SK-N-SH (cell line): ENCODE measurements at regions not wholly inside any gene's neighbourhood (a gene's known extent, or its start where the extent isn't known, plus 50 kb on each side); places are given as distances from the start of the nearest gene placed in this dataset.

Experiments
- CTCF ChIA-PET: fragments of 300-600, 350-600 bp; formaldehyde crosslinking; extraction: SDS; loops from one replicate; lab custom pipeline; 2021; lab: Yijun Ruan, JAX
- POLR2A ChIA-PET: fragments of 350-600 bp; sonication (Branson Sonifier 250); formaldehyde crosslinking; extraction: SDS; loops from one replicate; lab custom pipeline; 2020; ENCODE audit warnings: antibody characterized with exemption, inconsistent platforms; lab: Yijun Ruan, JAX
- DNase-seq: peaks from one replicate; pipeline ENCODE4 v3.0.0; 2012
- H2AFZ ChIP-seq: fragments of 200-600 bp; sonication (generic); 2 replicates; pipeline ENCODE4 v1.8.1; 2016; ENCODE audit warnings: antibody characterized with exemption, mild to moderate bottlenecking, low read depth
- H3F3A ChIP-seq: fragments of 200-600 bp; sonication (generic); replicated peaks from 2 replicates; pipeline ENCODE3; 2016; ENCODE audit warnings: antibody characterized with exemption, mild to moderate bottlenecking; ENCODE audit not compliant: insufficient read depth
- H3K27ac ChIP-seq, 2 experiments: fragments of 200-500 bp in 1 of 2; fragments of 200-600 bp in 1 of 2; sonication (Bioruptor generic) in 1 of 2; sonication (generic), shearing (Covaris generic) in 1 of 2; 2 replicates each; pipeline versions ENCODE4 v1.5.1 to v1.6.1; 2014 to 2016; ENCODE audit warnings: low read depth in 2 of 2, inconsistent platforms in 1 of 2, low read length in 1 of 2, mild to moderate bottlenecking in 1 of 2, mixed read lengths in 1 of 2
- H3K27me3 ChIP-seq: fragments of 200-600 bp; sonication (generic), shearing (Covaris generic); 2 replicates; pipeline ENCODE4 v1.6.1; 2016; ENCODE audit warnings: mixed run types; ENCODE audit not compliant: insufficient read depth
- H3K36me3 ChIP-seq, 2 experiments: fragments of 200-500 bp in 1 of 2; fragments of 200-600 bp in 1 of 2; sonication (Bioruptor generic) in 1 of 2; sonication (generic) in 1 of 2; replicated peaks in 1 of 2; 2 replicates each; pipeline versions ENCODE3 to v1.5.1; 2014 to 2016; ENCODE audit warnings: low read length in 1 of 2, mild to moderate bottlenecking in 1 of 2; ENCODE audit not compliant: insufficient read depth in 2 of 2, control insufficient read depth in 1 of 2
- H3K4me1 ChIP-seq, 2 experiments: fragments of 200-500 bp in 1 of 2; fragments of 200-600 bp in 1 of 2; sonication (Bioruptor generic) in 1 of 2; sonication (generic), shearing (Covaris generic) in 1 of 2; 2 replicates each; pipeline versions ENCODE4 v1.5.1 to v1.6.1; 2014 to 2016; ENCODE audit warnings: low read depth in 1 of 2, low read length in 1 of 2, mixed run types in 1 of 2; ENCODE audit not compliant: insufficient read depth in 2 of 2, control insufficient read depth in 1 of 2
- H3K4me2 ChIP-seq: fragments of 200-600 bp; sonication (generic), shearing (Covaris generic); 2 replicates; pipeline ENCODE4 v1.6.1; 2017; ENCODE audit warnings: mixed run types
- H3K4me3 ChIP-seq, 2 experiments: fragments of 200-500 bp in 1 of 2; fragments of 200-600 bp in 1 of 2; sonication (Bioruptor generic) in 1 of 2; sonication (generic), shearing (Covaris generic) in 1 of 2; 2 replicates each; pipeline versions ENCODE4 v1.5.1 to v1.8.1; 2014 to 2016; ENCODE audit warnings: low read depth in 2 of 2, inconsistent platforms in 1 of 2, low read length in 1 of 2, mild to moderate bottlenecking in 1 of 2, mixed read lengths in 1 of 2, moderate library complexity in 1 of 2
- H3K79me2 ChIP-seq: fragments of 200-600 bp; sonication (generic); 2 replicates; pipeline ENCODE4 v1.8.1; 2017; ENCODE audit warnings: mild to moderate bottlenecking; ENCODE audit not compliant: insufficient read depth
- H3K9ac ChIP-seq: fragments of 200-600 bp; sonication (generic); 2 replicates; pipeline ENCODE4 v1.6.1; 2017; ENCODE audit warnings: mixed run types
- H3K9me2 ChIP-seq: fragments of 200-600 bp; sonication (generic); 2 replicates; pipeline ENCODE4 v1.6.1; 2017; ENCODE audit warnings: mixed run types
- H3K9me3 ChIP-seq: fragments of 200-600 bp; sonication (generic); 2 replicates; pipeline ENCODE4 v1.6.1; 2017; ENCODE audit warnings: mixed run types, mild to moderate bottlenecking, moderate library complexity
- H4K20me1 ChIP-seq: fragments of 200-600 bp; sonication (generic); 2 replicates; pipeline ENCODE4 v1.6.1; 2017; ENCODE audit warnings: mild to moderate bottlenecking, mixed run types; ENCODE audit not compliant: insufficient read depth
- CHD2 ChIP-seq: fragments of 150-350 bp; IDR thresholded peaks from 2 replicates; pipeline ENCODE4 v1.6.1; 2018; ENCODE audit warnings: low read length; ENCODE audit not compliant: partially characterized antibody
- ELF1 ChIP-seq: IDR thresholded peaks from 2 replicates; pipeline ENCODE4 v1.4.0; 2012
- FOSL2 ChIP-seq: IDR thresholded peaks from 2 replicates; pipeline ENCODE4 v1.4.0; 2012; ENCODE audit warnings: low read depth, mild to moderate bottlenecking, moderate library complexity, borderline replicate concordance
- FOXM1 ChIP-seq: IDR thresholded peaks from 2 replicates; pipeline ENCODE4 v1.4.0; 2012; ENCODE audit warnings: low read depth, mild to moderate bottlenecking
- MEF2A ChIP-seq: IDR thresholded peaks from 2 replicates; pipeline ENCODE4 v1.4.0; 2012; ENCODE audit warnings: low read depth, borderline replicate concordance
- MXI1 ChIP-seq: IDR thresholded peaks from 2 replicates; pipeline ENCODE4 v1.6.1; 2012; ENCODE audit warnings: mild to moderate bottlenecking, low read depth, low read length, improper control_type of control experiment
- NFIC ChIP-seq: IDR thresholded peaks from 2 replicates; pipeline ENCODE4 v1.4.0; 2012; ENCODE audit warnings: borderline replicate concordance
- NRF1 ChIP-seq: IDR thresholded peaks from 2 replicates; pipeline ENCODE4 v1.6.1; 2012; ENCODE audit warnings: low read depth, mild to moderate bottlenecking, low read length
- POLR2AphosphoS5 ChIP-seq: IDR thresholded peaks from 2 replicates; pipeline ENCODE4 v1.6.1; 2012; ENCODE audit warnings: low read depth, low read length
- RAD21 ChIP-seq: IDR thresholded peaks from 2 replicates; pipeline ENCODE4 v1.6.1; 2012; ENCODE audit warnings: mild to moderate bottlenecking, low read length
- RCOR1 ChIP-seq: fragments of 150-350 bp; IDR thresholded peaks from 2 replicates; pipeline ENCODE4 v1.6.1; 2017; ENCODE audit warnings: antibody characterized with exemption, low read length
- RFX5 ChIP-seq: IDR thresholded peaks from 2 replicates; pipeline ENCODE4 v1.6.1; 2012; ENCODE audit warnings: mild to moderate bottlenecking, improper control_type of control experiment, low read length
- RXRA ChIP-seq: IDR thresholded peaks from 2 replicates; pipeline ENCODE4 v1.4.0; 2012; ENCODE audit warnings: low read depth, mild to moderate bottlenecking, borderline replicate concordance
- SIN3A ChIP-seq: IDR thresholded peaks from 2 replicates; pipeline ENCODE4 v1.6.1; 2012; ENCODE audit warnings: low read depth, mild to moderate bottlenecking, low read length, moderate library complexity, borderline replicate concordance
- SMC3 ChIP-seq: IDR thresholded peaks from 2 replicates; pipeline ENCODE4 v1.6.1; 2012; ENCODE audit warnings: low read depth, low read length, improper control_type of control experiment
- TCF12 ChIP-seq: IDR thresholded peaks from 2 replicates; pipeline ENCODE4 v1.4.0; 2012
- USF1 ChIP-seq: IDR thresholded peaks from 2 replicates; pipeline ENCODE4 v1.4.0; 2012; ENCODE audit warnings: low read depth, borderline replicate concordance
- USF2 ChIP-seq: fragments of 150-350 bp; IDR thresholded peaks from 2 replicates; pipeline ENCODE4 v1.6.1; 2017; ENCODE audit warnings: antibody characterized with exemption, low read length, low read depth, borderline replicate concordance
- YY1 ChIP-seq: IDR thresholded peaks from 2 replicates; pipeline ENCODE4 v1.4.0; 2012; ENCODE audit warnings: low read depth, mild to moderate bottlenecking
- ZBTB33 ChIP-seq: IDR thresholded peaks from 2 replicates; pipeline ENCODE4 v1.4.0; 2012; ENCODE audit warnings: low read depth, borderline replicate concordance
- WGBS: methylation state at CpG from one replicate; pipeline ENCODE4 v1.1.6; 2017; ENCODE audit warnings: low lambda C conversion rate; 5-methylcytosine and 5-hydroxymethylcytosine counted together
- TF ChIP-seq, protein P1 (sequence below): IDR thresholded peaks from 2 replicates; pipeline ENCODE4 v1.4.0; 2012; ENCODE audit warnings: low read depth
- TF ChIP-seq, protein P2 (sequence below): IDR thresholded peaks from 2 replicates; pipeline ENCODE4; 2012

- no peak for TF ChIP-seq USF2
Observed at GRCh38 chr18:75677696-75678455, 250.4 kb upstream of the SMIM21 start (continued).

DNA sequence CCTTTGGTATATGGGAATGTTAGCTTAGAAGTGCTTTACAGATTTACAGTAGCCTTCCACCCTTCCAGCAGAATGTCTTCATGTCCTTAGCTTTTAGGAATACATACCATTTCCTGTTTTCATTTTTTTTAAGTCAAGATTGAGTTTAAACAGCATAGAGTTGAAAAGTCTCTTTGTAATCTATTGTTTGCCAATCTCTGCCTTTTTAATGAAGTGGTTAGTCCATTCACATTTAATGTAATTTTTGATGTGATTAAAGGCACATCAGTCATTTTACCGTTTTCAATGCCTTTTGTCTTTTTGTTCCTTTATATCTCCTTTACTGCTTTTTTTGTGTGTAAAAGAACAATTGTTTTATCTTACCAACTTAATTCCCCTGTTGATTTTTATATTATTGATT lies 233.4 kb upstream of the SMIM21 start:
- CTCF ChIA-PET: no interaction called here

GRCh38 chr18:75659535-75660023 lies 232.1 kb upstream of the SMIM21 start:
- ChIA-PET POLR2A (no interaction called here), CTCF (no interaction called here)
- TF ChIP-seq FOXM1 (no peak), CHD2 (no peak), SMC3 (no peak), RCOR1 (no peak), POLR2AphosphoS5 (no peak), SIN3A (no peak), USF1 (no peak), RAD21 (no peak), YY1 (no peak), ZBTB33 (no peak), MXI1 (no peak), RFX5 (no peak), FOSL2 (no peak), NFIC (no peak), MEF2A (no peak), ELF1 (no peak), NRF1 (no peak), RXRA (no peak)
- TF ChIP-seq, protein P1, sequence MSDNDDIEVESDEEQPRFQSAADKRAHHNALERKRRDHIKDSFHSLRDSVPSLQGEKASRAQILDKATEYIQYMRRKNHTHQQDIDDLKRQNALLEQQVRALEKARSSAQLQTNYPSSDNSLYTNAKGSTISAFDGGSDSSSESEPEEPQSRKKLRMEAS: no peak
- TF ChIP-seq, protein P2, sequence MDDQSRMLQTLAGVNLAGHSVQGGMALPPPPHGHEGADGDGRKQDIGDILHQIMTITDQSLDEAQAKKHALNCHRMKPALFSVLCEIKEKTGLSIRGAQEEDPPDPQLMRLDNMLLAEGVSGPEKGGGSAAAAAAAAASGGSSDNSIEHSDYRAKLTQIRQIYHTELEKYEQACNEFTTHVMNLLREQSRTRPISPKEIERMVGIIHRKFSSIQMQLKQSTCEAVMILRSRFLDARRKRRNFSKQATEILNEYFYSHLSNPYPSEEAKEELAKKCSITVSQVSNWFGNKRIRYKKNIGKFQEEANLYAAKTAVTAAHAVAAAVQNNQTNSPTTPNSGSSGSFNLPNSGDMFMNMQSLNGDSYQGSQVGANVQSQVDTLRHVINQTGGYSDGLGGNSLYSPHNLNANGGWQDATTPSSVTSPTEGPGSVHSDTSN: no peak
- Histone ChIP-seq H3K9me2 (no peaks in the 10 kb centered on the region), H3K9ac (no peak overlapping the region), H3K27me3 (no peaks in the 10 kb centered on the region), H4K20me1 (no peaks in the 10 kb centered on the region), H3K9me3 (peaks cover 11% of the 10 kb centered on the region; the same call in 1 of the 2 replicates), H3F3A (no peaks in the 10 kb centered on the region), H3K27ac (no peak overlapping the region), H2AFZ (no peak overlapping the region), H3K4me1 (peaks cover 0 to under 1% of the 10 kb centered on the region in 2 experiments; a peak in 1 of 4 replicates), H3K79me2 (no peaks in the 10 kb centered on the region), H3K4me3 (no peak overlapping the region), H3K36me3 (no peaks in the 10 kb centered on the region), H3K4me2 (no peak overlapping the region)
- no peak for DNase-seq

More for the DNA sequence above, 233.4 kb upstream of the SMIM21 start:
- Histone ChIP-seq H3K4me2 (no peak overlapping the region), H3K27me3 (no peaks in the 10 kb centered on the region), H3K36me3 (no peaks in the 10 kb centered on the region), H3K9me3 (peaks cover 11% of the 10 kb centered on the region; the same call in 1 of the 2 replicates), H3K79me2 (no peaks in the 10 kb centered on the region), H3K4me3 (no peak overlapping the region), H3F3A (no peaks in the 10 kb centered on the region), H3K27ac (no peak overlapping the region), H3K9me2 (no peaks in the 10 kb centered on the region), H3K4me1 (no peaks in the 10 kb centered on the region)
- 2% methylated on average over 1 of the region's 1 CpG for WGBS
- DNase-seq: no peak
- POLR2A ChIA-PET: no interaction called here
- TF ChIP-seq TCF12: no peak
- TF ChIP-seq FOSL2: no peak
- TF ChIP-seq, all 33 proteins: peak for 0
- H3K9ac ChIP-seq: no peak overlapping the region
- no peaks in the 10 kb centered on the region for H4K20me1 ChIP-seq
- H2AFZ ChIP-seq: no peak overlapping the region
